Thoracic aorta (tissue), 2 donors: ENCODE measurements at regions not wholly inside any gene's neighbourhood (a gene's known extent, or its start where the extent isn't known, plus 50 kb on each side); places are given as distances from the start of the nearest gene placed in this dataset.

ENCODE experiments used
- ATAC-seq: fragments of 150-250 bp; one replicate; pipeline ENCODE4 v1.8.0; 2017; ENCODE audit warnings: low read depth; ENCODE audit not compliant: insufficient number of reproducible peaks, low FRiP score
- DNase-seq: peaks from one replicate; pipeline ENCODE4 v3.0.0-alpha.2; 2020; ENCODE audit warnings: low spot score
- H3K27ac ChIP-seq, 2 donors: fragments of 200-600 bp; sonication (generic); 1 replicate in 1 of 2; 2 replicates in 1 of 2; pipeline ENCODE4 v1.5.1; 2016; ENCODE audit warnings: mild to moderate bottlenecking in 2 of 2, moderate library complexity in 2 of 2
- H3K27me3 ChIP-seq: fragments of 200-600 bp; sonication (generic); replicated peaks from 2 replicates; pipeline ENCODE4 v1.6.0; 2016; ENCODE audit warnings: mild to moderate bottlenecking; ENCODE audit not compliant: insufficient read depth
- H3K36me3 ChIP-seq: fragments of 200-600 bp; sonication (generic); one replicate; pipeline ENCODE4 v1.5.1; 2016
- H3K4me1 ChIP-seq, 2 donors: fragments of 200-600 bp; sonication (generic); 1 replicate in 1 of 2; 2 replicates in 1 of 2; pipeline versions ENCODE4 v1.5.1 to v1.6.0; 2016; ENCODE audit warnings: low read depth in 2 of 2, mild to moderate bottlenecking in 1 of 2; ENCODE audit not compliant: control insufficient read depth in 1 of 2
- H3K4me3 ChIP-seq: fragments of 200-600 bp; sonication (generic); 2 replicates; pipeline ENCODE4 v1.5.1; 2016; ENCODE audit warnings: mild to moderate bottlenecking
- H3K9me3 ChIP-seq: fragments of 200-600 bp; sonication (generic); 2 replicates; pipeline ENCODE4 v1.5.1; 2016
- TF ChIP-seq, protein P1 (sequence below): fragments of 200-600 bp; sonication (generic); IDR thresholded peaks from one replicate; pipeline ENCODE4 v1.5.1; 2019; ENCODE audit warnings: antibody characterized with exemption

DNA sequence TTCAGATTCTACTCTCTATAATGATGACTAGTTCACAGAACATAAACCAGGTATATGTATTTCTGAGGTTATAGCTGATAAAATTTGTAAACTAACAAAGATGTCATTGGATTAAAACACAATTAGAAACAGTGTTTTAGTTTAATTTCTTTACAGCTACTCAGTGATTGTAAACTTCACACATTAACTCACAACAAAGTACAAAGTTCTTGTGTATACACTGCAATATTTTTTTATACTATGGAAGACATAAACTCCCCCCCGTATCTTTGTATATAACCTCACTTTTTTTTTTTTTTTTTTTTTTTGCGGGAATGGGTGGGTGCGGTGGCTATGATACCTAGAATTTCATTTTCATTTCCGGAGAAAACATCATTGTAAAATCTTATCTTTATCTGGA is 1043.2 kb downstream of the PCDH18 start:
- no peaks in the 10 kb centered on the region for H3K27me3 ChIP-seq
- no peak overlapping the region for H3K4me3 ChIP-seq
- no peaks in the 10 kb centered on the region for H3K36me3 ChIP-seq
- TF ChIP-seq, protein P1, sequence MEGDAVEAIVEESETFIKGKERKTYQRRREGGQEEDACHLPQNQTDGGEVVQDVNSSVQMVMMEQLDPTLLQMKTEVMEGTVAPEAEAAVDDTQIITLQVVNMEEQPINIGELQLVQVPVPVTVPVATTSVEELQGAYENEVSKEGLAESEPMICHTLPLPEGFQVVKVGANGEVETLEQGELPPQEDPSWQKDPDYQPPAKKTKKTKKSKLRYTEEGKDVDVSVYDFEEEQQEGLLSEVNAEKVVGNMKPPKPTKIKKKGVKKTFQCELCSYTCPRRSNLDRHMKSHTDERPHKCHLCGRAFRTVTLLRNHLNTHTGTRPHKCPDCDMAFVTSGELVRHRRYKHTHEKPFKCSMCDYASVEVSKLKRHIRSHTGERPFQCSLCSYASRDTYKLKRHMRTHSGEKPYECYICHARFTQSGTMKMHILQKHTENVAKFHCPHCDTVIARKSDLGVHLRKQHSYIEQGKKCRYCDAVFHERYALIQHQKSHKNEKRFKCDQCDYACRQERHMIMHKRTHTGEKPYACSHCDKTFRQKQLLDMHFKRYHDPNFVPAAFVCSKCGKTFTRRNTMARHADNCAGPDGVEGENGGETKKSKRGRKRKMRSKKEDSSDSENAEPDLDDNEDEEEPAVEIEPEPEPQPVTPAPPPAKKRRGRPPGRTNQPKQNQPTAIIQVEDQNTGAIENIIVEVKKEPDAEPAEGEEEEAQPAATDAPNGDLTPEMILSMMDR: no peak
- H3K27ac ChIP-seq: no peak overlapping the region
- no peaks in the 10 kb centered on the region for H3K4me1 ChIP-seq
- ATAC-seq: no peak
- no peak for DNase-seq
- no peaks in the 10 kb centered on the region for H3K9me3 ChIP-seq

DNA sequence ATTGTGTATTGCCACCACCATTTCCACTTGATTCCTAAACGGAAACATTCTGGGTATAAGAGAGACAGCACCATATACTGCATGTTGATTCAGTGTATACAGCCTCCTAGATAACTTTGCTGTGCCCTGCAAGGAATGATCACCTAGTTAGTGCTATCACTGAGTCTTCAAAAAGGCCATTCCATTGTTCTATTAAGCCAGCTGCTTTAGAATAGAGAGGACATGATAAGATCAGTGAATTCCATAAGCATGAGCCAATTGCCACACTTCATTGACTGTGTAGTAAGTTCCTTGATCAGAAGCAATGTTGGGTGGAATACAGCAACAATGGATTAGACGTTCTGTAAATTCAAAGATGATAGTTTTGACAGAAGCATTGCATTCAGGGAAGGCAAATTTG is 1047.3 kb downstream of the PCDH18 start:
- DNase-seq (no peak), ATAC-seq (no peak)
- no peaks in the 10 kb centered on the region for H3K27me3 ChIP-seq

DNA sequence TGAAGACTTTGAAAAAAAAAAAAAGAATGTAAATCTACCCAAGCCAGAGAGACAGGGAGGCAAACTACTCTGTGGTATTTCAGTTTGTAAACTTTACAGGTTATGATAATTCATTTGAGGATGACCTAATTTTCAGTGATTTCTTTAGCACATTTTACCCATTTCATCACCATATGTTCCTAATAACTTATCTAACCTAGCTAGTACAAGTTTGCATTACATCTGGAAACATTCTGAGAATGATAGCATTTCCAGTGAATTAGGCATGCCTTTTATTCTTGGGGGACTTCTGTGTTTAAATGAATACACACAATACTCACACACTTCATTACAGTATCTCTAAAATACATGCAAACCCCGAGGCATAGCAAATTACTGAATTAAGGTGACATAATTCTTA is 1055.5 kb downstream of the PCDH18 start:
- Histone ChIP-seq H3K4me1 (no peaks in the 10 kb centered on the region), H3K9me3 (no peaks in the 10 kb centered on the region), H3K36me3 (no peaks in the 10 kb centered on the region), H3K27ac (no peak overlapping the region), H3K27me3 (no peaks in the 10 kb centered on the region), H3K4me3 (no peak overlapping the region)
- no peak for ATAC-seq
- no peak for DNase-seq
- TF ChIP-seq, protein P1: no peak

More for the DNA sequence above, 1047.3 kb downstream of the PCDH18 start:
- TF ChIP-seq, protein P1: no peak
- Histone ChIP-seq H3K27ac (no peak overlapping the region), H3K36me3 (no peaks in the 10 kb centered on the region), H3K4me1 (no peaks in the 10 kb centered on the region), H3K4me3 (no peak overlapping the region), H3K9me3 (no peaks in the 10 kb centered on the region)

DNA sequence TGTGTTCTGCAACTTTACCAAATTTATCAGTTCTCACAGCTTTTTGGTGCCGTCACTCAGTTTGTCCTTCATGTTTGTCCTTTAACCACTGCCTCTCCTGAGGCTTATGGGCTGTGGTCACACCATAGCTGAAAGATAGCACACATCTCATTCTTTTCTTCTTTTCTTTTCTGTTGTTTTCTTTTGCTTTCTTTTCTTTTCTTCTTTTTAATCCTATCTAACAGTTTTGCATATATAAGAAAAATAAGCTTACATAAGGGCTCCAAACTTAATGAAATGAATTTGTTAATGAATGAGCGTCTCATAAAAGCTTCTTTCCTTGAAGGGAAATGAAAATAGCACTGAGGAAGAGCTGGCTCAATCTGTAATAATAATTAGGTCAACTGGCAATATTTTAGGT is 1061.2 kb downstream of the PCDH18 start:
- Histone ChIP-seq H3K27ac (no peak overlapping the region), H3K4me3 (no peak overlapping the region), H3K27me3 (no peaks in the 10 kb centered on the region), H3K36me3 (no peaks in the 10 kb centered on the region), H3K9me3 (no peaks in the 10 kb centered on the region), H3K4me1 (no peaks in the 10 kb centered on the region)
- no peak for ATAC-seq
- DNase-seq: no peak
- TF ChIP-seq, protein P1: no peak

DNA sequence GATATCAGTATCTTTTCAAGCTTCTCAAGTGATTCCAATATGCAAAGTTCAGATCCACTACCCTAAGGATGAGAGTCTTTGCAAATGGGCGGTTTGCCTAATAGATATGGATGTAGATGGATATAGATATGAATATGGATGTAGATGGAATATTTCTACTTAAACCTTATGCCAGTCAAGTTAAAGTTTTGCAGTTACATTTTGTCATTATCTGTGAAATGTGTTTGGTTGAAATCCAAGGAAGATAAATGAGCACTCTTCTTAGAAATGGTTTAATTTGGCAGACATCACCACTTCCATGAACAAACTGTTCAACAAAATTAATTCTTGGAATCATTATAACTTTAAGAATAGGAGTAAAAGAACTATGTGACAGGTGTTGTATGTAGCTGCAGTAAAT is 1066.6 kb downstream of the PCDH18 start:
- no peak overlapping the region for H3K4me3 ChIP-seq
- no peak for DNase-seq

More for the DNA sequence above, 1066.6 kb downstream of the PCDH18 start:
- Histone ChIP-seq H3K4me1 (no peaks in the 10 kb centered on the region), H3K27ac (no peak overlapping the region), H3K9me3 (no peaks in the 10 kb centered on the region), H3K27me3 (no peaks in the 10 kb centered on the region), H3K36me3 (no peaks in the 10 kb centered on the region)
- TF ChIP-seq, protein P1: no peak
- no peak for ATAC-seq
